ENCODE measurements at regions not wholly inside any gene's neighbourhood (a gene's known extent, or its start where the extent isn't known, plus 50 kb on each side); places are given as distances from the start of the nearest gene placed in this dataset.
"Not testable (repeated sequence)": the region's sequence is repeated elsewhere in the genome, so short reads cannot be mapped to it uniquely, and the experiment has no call there.

- TF ChIP-seq CTCF, POLR2A (IDR thresholded peaks at IDR 0.05): not testable (repeated sequence)
These were observed 572.5 kb upstream of the SYT4 start for GRCh38 chr18:43849831-43850230.
